ENCODE measurements at regions not wholly inside any gene's neighbourhood (a gene's known extent, or its start where the extent isn't known, plus 50 kb on each side); places are given as distances from the start of the nearest gene placed in this dataset.

DNA sequence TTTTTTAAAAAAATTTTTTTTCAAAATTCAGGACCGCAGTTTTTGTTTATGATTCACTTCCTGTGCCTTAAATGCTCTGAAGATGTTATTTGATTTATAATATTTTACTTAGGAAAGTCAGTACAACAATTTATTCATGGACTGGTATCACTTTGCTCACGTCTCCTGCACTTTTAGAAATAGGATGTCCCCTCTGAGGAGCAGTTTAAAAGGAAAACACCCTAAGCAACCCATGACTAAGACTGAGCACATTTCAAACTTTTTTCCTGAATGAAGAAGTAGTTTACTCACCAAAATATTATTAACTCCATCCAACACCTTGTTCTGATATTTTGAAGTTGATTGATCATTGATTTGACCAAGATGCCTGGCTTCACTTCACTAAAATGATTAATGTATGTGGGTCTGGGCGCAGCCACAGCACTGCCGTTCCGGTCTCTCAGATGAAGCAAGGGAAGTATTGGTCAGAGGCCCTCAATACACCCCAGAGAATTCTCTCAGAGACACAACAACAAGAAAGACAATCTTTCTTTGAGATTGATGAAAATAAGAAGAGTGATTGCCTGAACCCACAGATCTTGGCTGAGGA is 223.9 kb downstream of the TGFB2 start:
- TF ChIP-seq POLR2A (IDR thresholded peaks at IDR 0.05; ENCODE audit: low read length) (no peak), GATA1 (IDR thresholded peaks at IDR 0.05; ENCODE audit: low read depth, low read length) (no peak)
